HEK293 (cell line): ENCODE measurements at regions not wholly inside any gene's neighbourhood (a gene's known extent, or its start where the extent isn't known, plus 50 kb on each side); places are given as distances from the start of the nearest gene placed in this dataset.
A peak's percentile ranks its signal among the peaks of the same experiment; 100 is the strongest.
"Not testable (repeated sequence)": the region's sequence is repeated elsewhere in the genome, so short reads cannot be mapped to it uniquely, and the experiment has no call there.

Experiments used
- CTCF ChIA-PET: fragments of 350-600 bp; formaldehyde crosslinking; extraction: SDS; loops from one replicate; lab custom pipeline; 2021; ENCODE audit warnings: antibody characterized with exemption; lab: Yijun Ruan, JAX
- POLR2A ChIA-PET: fragments of 300-600 bp; formaldehyde crosslinking; extraction: SDS; loops from one replicate; lab custom pipeline; 2020; ENCODE audit warnings: antibody characterized with exemption, inconsistent platforms; lab: Yijun Ruan, JAX
- H3K27ac ChIP-seq: fragments of 200-500 bp; sonication (Bioruptor generic); 2 replicates; pipeline ENCODE4 v1.5.1; 2014; ENCODE audit warnings: low read depth, low read length, control low read depth, inconsistent platforms; ENCODE audit errors: extremely low read depth
- H3K36me3 ChIP-seq, 2 experiments: fragments of 200-500 bp in 1 of 2; sonication (Bioruptor generic) in 1 of 2; 1 replicate in 1 of 2; 2 replicates in 1 of 2; pipeline ENCODE4 v1.5.1; 2014 to 2017; ENCODE audit warnings: inconsistent platforms in 2 of 2, low read length in 2 of 2; ENCODE audit not compliant: control insufficient read depth in 2 of 2, insufficient read depth in 1 of 2
- H3K4me1 ChIP-seq: fragments of 200-500 bp; sonication (Bioruptor generic); 2 replicates; pipeline ENCODE4 v1.5.1; 2014; ENCODE audit warnings: mild to moderate bottlenecking, low read length, inconsistent platforms; ENCODE audit not compliant: control insufficient read depth, insufficient read depth
- H3K4me3 ChIP-seq: 2 replicates; pipeline ENCODE4 v1.5.1; 2011; ENCODE audit warnings: low read depth, mild to moderate bottlenecking, control low read depth, low read length, moderate library complexity
- H3K9me3 ChIP-seq: fragments of 200-500 bp; sonication (Bioruptor generic); 2 replicates; pipeline ENCODE4 v1.5.1; 2014; ENCODE audit warnings: low read depth, low read length, inconsistent platforms; ENCODE audit not compliant: control insufficient read depth, insufficient read depth
- GLIS2 ChIP-seq: fragments of 450-650 bp; formaldehyde crosslinking; IDR thresholded peaks from 2 replicates; pipeline ENCODE4 v1.5.1; 2016; ENCODE audit warnings: missing biosample characterization, missing genetic modification characterization
- IKZF3 ChIP-seq: fragments of 450-650 bp; IDR thresholded peaks from 2 replicates; pipeline ENCODE4 v1.5.0; 2018; ENCODE audit warnings: missing biosample characterization, mild to moderate bottlenecking, missing genetic modification characterization, moderate library complexity
- MEIS1 ChIP-seq: sonication (generic); formaldehyde crosslinking; IDR thresholded peaks from 2 replicates; pipeline ENCODE4 v1.8.1; 2022; ENCODE audit warnings: missing genetic modification reagents, mild to moderate bottlenecking, borderline replicate concordance
- ZBTB17 ChIP-seq: fragments of 450-650 bp; formaldehyde crosslinking; IDR thresholded peaks from 2 replicates; pipeline ENCODE4 v1.5.1; 2016; ENCODE audit warnings: missing biosample characterization, missing genetic modification characterization
- ZBTB48 ChIP-seq: fragments of 450-650 bp; formaldehyde crosslinking; IDR thresholded peaks from 2 replicates; pipeline ENCODE4 v1.5.1; 2016; ENCODE audit warnings: missing biosample characterization, missing genetic modification characterization
- ZEB2 ChIP-seq: fragments of 450-650 bp; formaldehyde crosslinking; IDR thresholded peaks from 2 replicates; pipeline ENCODE4 v1.5.1; 2016; ENCODE audit warnings: missing biosample characterization, missing genetic modification characterization
- ZNF146 ChIP-seq: fragments of 450-650 bp; formaldehyde crosslinking; IDR thresholded peaks from 2 replicates; pipeline ENCODE4 v1.5.1; 2016; ENCODE audit warnings: missing biosample characterization, missing genetic modification characterization
- ZNF174 ChIP-seq: fragments of 450-650 bp; formaldehyde crosslinking; IDR thresholded peaks from 2 replicates; pipeline ENCODE4 v1.5.0; 2017; ENCODE audit warnings: missing biosample characterization, mild to moderate bottlenecking, missing genetic modification characterization
- ZNF223 ChIP-seq: fragments of 450-650 bp; formaldehyde crosslinking; IDR thresholded peaks from 2 replicates; pipeline ENCODE4 v1.5.1; 2016; ENCODE audit warnings: missing biosample characterization, missing genetic modification characterization
- ZNF350 ChIP-seq: fragments of 450-650 bp; formaldehyde crosslinking; IDR thresholded peaks from 2 replicates; pipeline ENCODE4 v1.5.0; 2017; ENCODE audit warnings: missing biosample characterization, mild to moderate bottlenecking, missing genetic modification characterization
- ZNF510 ChIP-seq: fragments of 450-650 bp; formaldehyde crosslinking; IDR thresholded peaks from 2 replicates; pipeline ENCODE4 v1.5.1; 2018; ENCODE audit warnings: mild to moderate bottlenecking, missing genetic modification characterization, missing biosample characterization; ENCODE audit not compliant: insufficient replicate concordance
- ZNF596 ChIP-seq: fragments of 450-650 bp; IDR thresholded peaks from 2 replicates; pipeline ENCODE4 v1.5.0; 2018; ENCODE audit warnings: missing biosample characterization, mild to moderate bottlenecking, missing genetic modification characterization, moderate library complexity
- ZNF600 ChIP-seq: fragments of 450-650 bp; formaldehyde crosslinking; IDR thresholded peaks from 2 replicates; pipeline ENCODE4 v1.5.1; 2016; ENCODE audit warnings: missing biosample characterization, missing genetic modification characterization
- ZSCAN16 ChIP-seq: fragments of 450-650 bp; formaldehyde crosslinking; IDR thresholded peaks from 2 replicates; pipeline ENCODE4 v1.5.1; 2016; ENCODE audit warnings: missing biosample characterization, missing genetic modification characterization
- ZSCAN30 ChIP-seq: fragments of 450-650 bp; IDR thresholded peaks from 2 replicates; pipeline ENCODE4 v1.5.1; 2018; ENCODE audit warnings: missing biosample characterization, mild to moderate bottlenecking, missing genetic modification characterization, moderate library complexity
- TF ChIP-seq, protein P1 (sequence below): fragments of 450-650 bp; formaldehyde crosslinking; IDR thresholded peaks from 2 replicates; pipeline ENCODE4 v1.5.1; 2016; ENCODE audit warnings: missing biosample characterization, missing genetic modification characterization
- TF ChIP-seq, protein P2 (sequence below): fragments of 450-650 bp; formaldehyde crosslinking; optimal IDR thresholded peaks from 2 replicates; pipeline ENCODE3; 2016; ENCODE audit warnings: missing biosample characterization, mild to moderate bottlenecking, missing genetic modification characterization
- TF ChIP-seq, protein P3 (sequence below): fragments of 450-650 bp; formaldehyde crosslinking; IDR thresholded peaks from 2 replicates; pipeline ENCODE4 v1.5.1; 2016; ENCODE audit warnings: missing biosample characterization, missing genetic modification characterization
- TF ChIP-seq, protein P4 (sequence below): fragments of 450-650 bp; formaldehyde crosslinking; IDR thresholded peaks from 2 replicates; pipeline ENCODE4 v1.5.1; 2016; ENCODE audit warnings: missing biosample characterization, missing genetic modification characterization

DNA sequence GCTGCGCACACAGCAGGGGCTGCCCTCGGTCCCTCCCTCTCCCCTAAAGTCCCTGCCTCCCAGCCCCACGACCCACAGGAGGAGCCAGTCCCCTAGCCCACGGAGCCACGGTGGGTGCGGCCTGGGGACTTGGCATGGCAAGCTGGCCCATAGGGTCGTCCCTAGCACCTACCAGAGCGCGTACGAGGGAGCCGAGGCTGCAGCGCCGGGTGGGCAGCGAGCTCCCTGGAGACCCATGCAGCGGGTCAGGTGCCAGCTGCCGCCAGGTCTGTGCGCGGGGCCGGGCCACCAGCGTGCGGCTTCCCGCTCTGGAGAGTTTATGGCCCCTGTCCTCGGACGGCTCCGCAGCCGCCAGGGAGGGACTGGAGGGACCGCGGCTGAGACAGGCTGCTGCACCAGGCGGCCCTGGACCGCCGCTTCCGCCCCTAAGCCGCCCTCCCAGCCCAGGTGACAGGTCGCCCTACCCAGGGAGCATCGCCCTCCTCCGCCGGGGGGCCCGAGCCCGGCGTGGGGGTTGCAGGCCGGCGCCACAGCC lies 273.6 kb downstream of the CCDC74A start:
- H3K4me3 ChIP-seq = no peak overlapping the region
- CTCF ChIA-PET = interaction anchor here (0.6 to 2.8 kb wide), 6 partner anchors 13 to 668 kb away, joined by 3 to 18 read pairs (median 6); no protein-coding TSS in a partner anchor
- H3K36me3 ChIP-seq = no peaks in the 10 kb centered on the region
- no peaks in the 10 kb centered on the region for H3K9me3 ChIP-seq
- TF ChIP-seq MEIS1 (CRISPR knock-in tag) (no peak), ZSCAN16 (tag by site-specific recombination) (no peak), IKZF3 (no peak), ZSCAN30 (tag by site-specific recombination) (no peak), ZNF174 (tag by site-specific recombination) (no peak), ZNF223 (tag by site-specific recombination) (no peak), ZNF146 (tag by site-specific recombination) (no peak), ZNF510 (tag by site-specific recombination) (no peak), ZNF596 (tag by site-specific recombination) (no peak), ZNF350 (tag by site-specific recombination) (no peak)
- TF ChIP-seq, protein P1, sequence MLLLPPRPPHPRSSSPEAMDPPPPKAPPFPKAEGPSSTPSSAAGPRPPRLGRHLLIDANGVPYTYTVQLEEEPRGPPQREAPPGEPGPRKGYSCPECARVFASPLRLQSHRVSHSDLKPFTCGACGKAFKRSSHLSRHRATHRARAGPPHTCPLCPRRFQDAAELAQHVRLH (tag by site-specific recombination) = no peak
- H3K27ac ChIP-seq = no peak overlapping the region
- H3K4me1 ChIP-seq = no peaks in the 10 kb centered on the region
- POLR2A ChIA-PET = no interaction called here

DNA sequence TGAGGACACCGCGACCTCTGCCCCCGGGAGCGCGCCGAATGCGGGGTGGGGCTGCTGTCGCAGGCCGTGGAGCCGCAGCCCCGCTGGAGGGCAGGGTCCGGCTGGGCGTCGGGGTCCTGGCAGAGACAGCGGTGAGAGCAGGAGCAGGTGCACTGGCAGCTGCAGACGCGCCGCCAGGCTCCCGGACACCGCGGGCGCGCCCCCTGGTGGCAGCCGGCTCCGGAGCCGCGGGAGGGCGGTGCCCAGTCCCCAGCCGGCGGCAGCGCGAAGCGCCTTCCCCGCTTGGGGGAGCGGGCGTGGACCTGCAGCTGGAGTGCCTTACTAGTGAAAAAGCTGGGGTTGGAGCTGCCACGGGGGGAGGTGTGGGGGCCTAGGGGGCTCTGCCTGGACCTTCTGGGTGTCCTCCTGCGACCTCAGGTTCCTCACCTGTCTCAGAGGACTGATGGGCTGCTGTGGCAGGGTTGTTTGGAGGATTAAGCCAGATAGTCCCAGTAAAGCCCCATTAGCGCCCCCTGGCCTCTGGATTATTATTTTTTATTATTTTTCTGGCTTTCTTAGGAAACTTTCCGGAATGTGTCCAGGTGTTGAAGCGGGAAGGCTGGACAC lies 274.2 kb downstream of the CCDC74A start:
- CTCF ChIA-PET = interaction anchor here (0.6 to 2.8 kb wide), 8 partner anchors 14 to 669 kb away, joined by 3 to 18 read pairs (median 4); no protein-coding TSS in a partner anchor
- TF ChIP-seq, protein P2, sequence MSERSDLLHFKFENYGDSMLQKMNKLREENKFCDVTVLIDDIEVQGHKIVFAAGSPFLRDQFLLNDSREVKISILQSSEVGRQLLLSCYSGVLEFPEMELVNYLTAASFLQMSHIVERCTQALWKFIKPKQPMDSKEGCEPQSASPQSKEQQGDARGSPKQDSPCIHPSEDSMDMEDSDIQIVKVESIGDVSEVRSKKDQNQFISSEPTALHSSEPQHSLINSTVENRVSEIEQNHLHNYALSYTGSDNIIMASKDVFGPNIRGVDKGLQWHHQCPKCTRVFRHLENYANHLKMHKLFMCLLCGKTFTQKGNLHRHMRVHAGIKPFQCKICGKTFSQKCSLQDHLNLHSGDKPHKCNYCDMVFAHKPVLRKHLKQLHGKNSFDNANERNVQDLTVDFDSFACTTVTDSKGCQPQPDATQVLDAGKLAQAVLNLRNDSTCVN = peak; percentile 33
- TF ChIP-seq ZSCAN30 (tag by site-specific recombination) = peak; percentile 74
- TF ChIP-seq IKZF3 = 0 out of 2 replicates have a peak, but pooled peaks have one; percentile 6
- TF ChIP-seq GLIS2 = peak; percentile 26; the same call in 1 of the 2 replicates
- TF ChIP-seq, protein P3, sequence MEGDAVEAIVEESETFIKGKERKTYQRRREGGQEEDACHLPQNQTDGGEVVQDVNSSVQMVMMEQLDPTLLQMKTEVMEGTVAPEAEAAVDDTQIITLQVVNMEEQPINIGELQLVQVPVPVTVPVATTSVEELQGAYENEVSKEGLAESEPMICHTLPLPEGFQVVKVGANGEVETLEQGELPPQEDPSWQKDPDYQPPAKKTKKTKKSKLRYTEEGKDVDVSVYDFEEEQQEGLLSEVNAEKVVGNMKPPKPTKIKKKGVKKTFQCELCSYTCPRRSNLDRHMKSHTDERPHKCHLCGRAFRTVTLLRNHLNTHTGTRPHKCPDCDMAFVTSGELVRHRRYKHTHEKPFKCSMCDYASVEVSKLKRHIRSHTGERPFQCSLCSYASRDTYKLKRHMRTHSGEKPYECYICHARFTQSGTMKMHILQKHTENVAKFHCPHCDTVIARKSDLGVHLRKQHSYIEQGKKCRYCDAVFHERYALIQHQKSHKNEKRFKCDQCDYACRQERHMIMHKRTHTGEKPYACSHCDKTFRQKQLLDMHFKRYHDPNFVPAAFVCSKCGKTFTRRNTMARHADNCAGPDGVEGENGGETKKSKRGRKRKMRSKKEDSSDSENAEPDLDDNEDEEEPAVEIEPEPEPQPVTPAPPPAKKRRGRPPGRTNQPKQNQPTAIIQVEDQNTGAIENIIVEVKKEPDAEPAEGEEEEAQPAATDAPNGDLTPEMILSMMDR (tag by site-specific recombination) = peak; percentile 10; the same call in 1 of the 2 replicates
- TF ChIP-seq, all 188 proteins: peak for 5; not testable (repeated sequence) for 183
- peak overlapping the region; percentile 56 for H3K4me3 ChIP-seq

DNA sequence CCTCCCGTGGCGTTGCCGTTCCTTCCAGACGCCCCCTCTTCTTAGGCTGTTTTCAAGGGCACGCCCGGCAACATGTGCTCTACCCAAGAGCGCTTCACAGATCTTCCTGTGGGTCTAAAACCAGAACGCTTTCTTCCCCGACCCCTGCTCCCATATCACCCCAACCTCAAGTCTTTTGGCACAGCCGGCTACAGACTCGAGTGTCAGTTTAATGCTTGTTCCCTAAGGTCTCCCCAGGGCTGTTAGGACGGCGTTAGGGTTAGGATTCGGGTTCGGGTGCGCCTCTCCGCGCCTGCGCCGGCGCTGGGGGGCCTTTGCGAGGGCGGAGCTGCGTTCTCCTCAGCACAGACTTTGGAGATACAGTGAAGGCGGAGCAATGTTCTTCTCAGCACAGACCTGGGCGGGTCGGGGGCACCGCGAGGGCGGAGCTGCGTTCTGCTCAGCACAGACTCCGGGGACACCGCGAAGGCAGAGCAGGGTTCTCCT lies 274.7 kb downstream of the CCDC74A start:
- Histone ChIP-seq H3K27ac (peak overlapping the region; percentile 39; the same call in 1 of the 2 replicates), H3K4me3 (peak overlapping the region; percentile 56)
- not testable (repeated sequence) for H3K36me3 ChIP-seq, H3K4me1 ChIP-seq, H3K9me3 ChIP-seq
- POLR2A ChIA-PET = interaction anchor here (0.7 to 1.4 kb wide), 2 partner anchors 120 to 130 kb away, joined by 3 to 6 read pairs; no protein-coding TSS in a partner anchor
- CTCF ChIA-PET = interaction anchor here (0.6 to 2.8 kb wide), 11 partner anchors 14 to 651 kb away, joined by 3 to 18 read pairs (median 4); no protein-coding TSS in a partner anchor
- TF ChIP-seq ZNF600 (tag by site-specific recombination) = peak; percentile 9; the same call in 1 of the 2 replicates
- TF ChIP-seq, protein P4, sequence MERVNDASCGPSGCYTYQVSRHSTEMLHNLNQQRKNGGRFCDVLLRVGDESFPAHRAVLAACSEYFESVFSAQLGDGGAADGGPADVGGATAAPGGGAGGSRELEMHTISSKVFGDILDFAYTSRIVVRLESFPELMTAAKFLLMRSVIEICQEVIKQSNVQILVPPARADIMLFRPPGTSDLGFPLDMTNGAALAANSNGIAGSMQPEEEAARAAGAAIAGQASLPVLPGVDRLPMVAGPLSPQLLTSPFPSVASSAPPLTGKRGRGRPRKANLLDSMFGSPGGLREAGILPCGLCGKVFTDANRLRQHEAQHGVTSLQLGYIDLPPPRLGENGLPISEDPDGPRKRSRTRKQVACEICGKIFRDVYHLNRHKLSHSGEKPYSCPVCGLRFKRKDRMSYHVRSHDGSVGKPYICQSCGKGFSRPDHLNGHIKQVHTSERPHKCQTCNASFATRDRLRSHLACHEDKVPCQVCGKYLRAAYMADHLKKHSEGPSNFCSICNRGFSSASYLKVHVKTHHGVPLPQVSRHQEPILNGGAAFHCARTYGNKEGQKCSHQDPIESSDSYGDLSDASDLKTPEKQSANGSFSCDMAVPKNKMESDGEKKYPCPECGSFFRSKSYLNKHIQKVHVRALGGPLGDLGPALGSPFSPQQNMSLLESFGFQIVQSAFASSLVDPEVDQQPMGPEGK = peak; percentile 62
- TF ChIP-seq, protein P2 = peak; percentile 21
- peak; percentile 86 for TF ChIP-seq ZBTB48
- 0 out of 2 replicates have a peak, but pooled peaks have one; percentile 34 for TF ChIP-seq ZBTB17
- 0 out of 2 replicates have a peak, but pooled peaks have one; percentile 16 for TF ChIP-seq ZEB2 (tag by site-specific recombination)

More for the DNA sequence above, 274.2 kb downstream of the CCDC74A start:
- POLR2A ChIA-PET = interaction anchor here (1.4 kb wide), 1 partner anchor 120 kb away, joined by 6 read pairs; no protein-coding TSS in a partner anchor
- not testable (repeated sequence) for H3K27ac ChIP-seq, H3K4me1 ChIP-seq, H3K9me3 ChIP-seq, H3K36me3 ChIP-seq
